ENCODE measurements at regions not wholly inside any gene's neighbourhood (a gene's known extent, or its start where the extent isn't known, plus 50 kb on each side); places are given as distances from the start of the nearest gene placed in this dataset.

DNA sequence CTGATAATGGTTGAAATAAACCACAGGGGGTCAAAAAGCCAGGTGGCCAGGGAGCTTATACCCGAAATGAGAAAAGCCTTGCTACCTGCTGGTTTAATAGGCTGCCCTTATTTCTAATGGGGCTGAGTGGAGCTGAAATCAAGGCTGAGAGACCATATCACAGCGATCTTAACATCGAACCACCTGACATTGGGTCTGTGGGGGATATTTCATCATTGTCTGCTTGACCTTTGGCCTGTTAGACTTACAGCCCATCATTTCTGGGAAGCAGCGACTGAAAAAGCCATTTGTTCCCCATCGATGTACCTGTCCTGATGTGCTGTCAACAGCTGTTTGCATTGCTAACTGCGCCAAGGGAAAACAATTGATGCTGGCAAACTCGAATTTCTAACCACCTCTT lies 199.7 kb upstream of the SLC14A2 start:
- DNase-seq (ENCODE audit: low spot score) = no peak
- in situ Hi-C loops (cut with MboI; ENCODE audit: low pct_unique_long_range_greater_than_20kb, low sequenced_read_pairs, unreplicated experiment) = no loop called here
- TF ChIP-seq, protein P1, sequence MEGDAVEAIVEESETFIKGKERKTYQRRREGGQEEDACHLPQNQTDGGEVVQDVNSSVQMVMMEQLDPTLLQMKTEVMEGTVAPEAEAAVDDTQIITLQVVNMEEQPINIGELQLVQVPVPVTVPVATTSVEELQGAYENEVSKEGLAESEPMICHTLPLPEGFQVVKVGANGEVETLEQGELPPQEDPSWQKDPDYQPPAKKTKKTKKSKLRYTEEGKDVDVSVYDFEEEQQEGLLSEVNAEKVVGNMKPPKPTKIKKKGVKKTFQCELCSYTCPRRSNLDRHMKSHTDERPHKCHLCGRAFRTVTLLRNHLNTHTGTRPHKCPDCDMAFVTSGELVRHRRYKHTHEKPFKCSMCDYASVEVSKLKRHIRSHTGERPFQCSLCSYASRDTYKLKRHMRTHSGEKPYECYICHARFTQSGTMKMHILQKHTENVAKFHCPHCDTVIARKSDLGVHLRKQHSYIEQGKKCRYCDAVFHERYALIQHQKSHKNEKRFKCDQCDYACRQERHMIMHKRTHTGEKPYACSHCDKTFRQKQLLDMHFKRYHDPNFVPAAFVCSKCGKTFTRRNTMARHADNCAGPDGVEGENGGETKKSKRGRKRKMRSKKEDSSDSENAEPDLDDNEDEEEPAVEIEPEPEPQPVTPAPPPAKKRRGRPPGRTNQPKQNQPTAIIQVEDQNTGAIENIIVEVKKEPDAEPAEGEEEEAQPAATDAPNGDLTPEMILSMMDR (IDR thresholded peaks at IDR 0.05; ENCODE audit: extremely low read depth, insufficient read depth, missing control alignments) = no peak

DNA sequence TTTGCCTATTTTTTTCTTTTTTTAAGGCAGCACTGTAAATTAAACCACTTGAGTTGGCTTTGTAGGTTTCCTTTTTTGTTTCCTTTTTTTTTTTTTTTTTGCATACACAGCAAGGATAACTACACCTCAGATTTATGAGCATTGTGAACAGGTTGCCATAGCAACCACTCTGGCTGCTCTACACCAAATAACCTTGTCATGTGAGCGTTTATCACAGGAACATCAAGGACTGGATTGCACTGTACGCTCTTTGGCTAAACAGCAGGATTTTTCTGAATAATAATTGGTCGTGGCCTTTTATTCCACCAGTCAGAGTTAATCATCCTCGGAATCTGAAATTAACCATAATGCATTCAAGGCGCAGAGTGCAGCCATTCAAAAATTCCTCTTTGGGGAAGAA lies 199.1 kb upstream of the SLC14A2 start:
- no peak for DNase-seq (ENCODE audit: low spot score)
- TF ChIP-seq, protein P1 (IDR thresholded peaks at IDR 0.05; ENCODE audit: extremely low read depth, insufficient read depth, missing control alignments) = no peak
- in situ Hi-C loops (cut with MboI; ENCODE audit: low pct_unique_long_range_greater_than_20kb, low sequenced_read_pairs, unreplicated experiment) = no loop called here

- TF ChIP-seq, protein P1 (IDR thresholded peaks at IDR 0.05; ENCODE audit: extremely low read depth, insufficient read depth, missing control alignments) = no peak
- DNase-seq (ENCODE audit: low spot score) = no peak
- in situ Hi-C loops (cut with MboI; ENCODE audit: low pct_unique_long_range_greater_than_20kb, low sequenced_read_pairs, unreplicated experiment) = no loop called here
These were observed 197.9 kb upstream of the SLC14A2 start for GRCh38 chr18:45417392-45417791.

- in situ Hi-C loops (cut with MboI; ENCODE audit: low pct_unique_long_range_greater_than_20kb, low sequenced_read_pairs, unreplicated experiment) = no loop called here
- no peak for DNase-seq (ENCODE audit: low spot score)
- TF ChIP-seq, protein P1 (IDR thresholded peaks at IDR 0.05; ENCODE audit: extremely low read depth, insufficient read depth, missing control alignments) = no peak
These were observed 191.6 kb upstream of the SLC14A2 start for GRCh38 chr18:45423659-45424058.

- DNase-seq (ENCODE audit: low spot score) = no peak
- in situ Hi-C loops (cut with MboI; ENCODE audit: low pct_unique_long_range_greater_than_20kb, low sequenced_read_pairs, unreplicated experiment) = no loop called here
- TF ChIP-seq, protein P1 (IDR thresholded peaks at IDR 0.05; ENCODE audit: extremely low read depth, insufficient read depth, missing control alignments) = no peak
These were observed 185.2 kb upstream of the SLC14A2 start for GRCh38 chr18:45430041-45430440.

DNA sequence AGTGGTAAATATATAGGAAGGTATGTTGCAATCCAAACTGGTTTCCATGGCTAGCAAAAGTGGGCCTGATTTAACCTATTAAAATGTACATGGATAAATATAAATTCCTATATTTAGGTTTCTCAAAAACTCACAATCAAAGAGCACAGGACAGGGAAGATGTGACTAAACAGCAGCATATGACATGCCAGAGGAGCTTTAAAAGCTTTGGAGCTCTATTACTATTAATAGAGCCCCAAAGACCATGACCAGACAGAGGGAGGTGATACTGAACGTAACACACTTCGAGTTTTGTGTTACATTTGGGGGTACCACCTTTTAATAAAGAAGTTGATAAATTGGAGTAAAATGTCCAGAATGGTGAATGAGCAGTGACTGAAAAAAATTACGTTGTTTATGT lies 179.5 kb upstream of the SLC14A2 start:
- DNase-seq (ENCODE audit: low spot score) = no peak
- TF ChIP-seq, protein P1 (IDR thresholded peaks at IDR 0.05; ENCODE audit: extremely low read depth, insufficient read depth, missing control alignments) = no peak
- in situ Hi-C loops (cut with MboI; ENCODE audit: low pct_unique_long_range_greater_than_20kb, low sequenced_read_pairs, unreplicated experiment) = no loop called here

DNA sequence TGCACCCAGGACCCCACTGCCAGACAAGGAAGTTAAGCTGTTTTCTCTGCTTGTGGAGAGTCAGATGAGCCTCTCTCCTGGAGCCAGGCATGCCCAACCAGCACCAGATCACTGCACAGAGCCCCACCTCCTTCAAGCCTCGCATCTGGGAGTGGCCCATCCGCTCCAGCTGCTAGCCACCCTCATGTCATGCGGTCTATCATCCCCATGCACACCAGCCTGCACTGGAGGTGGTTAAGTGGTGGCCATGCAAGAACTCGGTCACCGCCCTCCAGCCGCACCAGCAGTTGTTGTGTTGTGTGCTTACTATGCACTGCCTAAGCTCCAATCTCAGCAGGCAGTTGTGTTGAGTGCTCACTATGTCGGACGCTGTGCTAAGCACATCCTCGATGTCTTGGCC lies 177.9 kb upstream of the SLC14A2 start:
- TF ChIP-seq, protein P1 (IDR thresholded peaks at IDR 0.05; ENCODE audit: extremely low read depth, insufficient read depth, missing control alignments) = no peak
- in situ Hi-C loops (cut with MboI; ENCODE audit: low pct_unique_long_range_greater_than_20kb, low sequenced_read_pairs, unreplicated experiment) = no loop called here
- DNase-seq (ENCODE audit: low spot score) = no peak

Measured in GM13977 (cell line).